A204.1 (cell line): ENCODE measurements at regions not wholly inside any gene's neighbourhood (a gene's known extent, or its start where the extent isn't known, plus 50 kb on each side); places are given as distances from the start of the nearest gene placed in this dataset.
"Not testable (repeated sequence)": the region's sequence is repeated elsewhere in the genome, so short reads cannot be mapped to it uniquely, and the experiment has no call there.

Experiments
- FAIRE-seq: peaks from 2 replicates; lab custom pipeline; 2012; peaks lifted over from hg19 to GRCh38; lab: Jason Lieb, UNC

DNA sequence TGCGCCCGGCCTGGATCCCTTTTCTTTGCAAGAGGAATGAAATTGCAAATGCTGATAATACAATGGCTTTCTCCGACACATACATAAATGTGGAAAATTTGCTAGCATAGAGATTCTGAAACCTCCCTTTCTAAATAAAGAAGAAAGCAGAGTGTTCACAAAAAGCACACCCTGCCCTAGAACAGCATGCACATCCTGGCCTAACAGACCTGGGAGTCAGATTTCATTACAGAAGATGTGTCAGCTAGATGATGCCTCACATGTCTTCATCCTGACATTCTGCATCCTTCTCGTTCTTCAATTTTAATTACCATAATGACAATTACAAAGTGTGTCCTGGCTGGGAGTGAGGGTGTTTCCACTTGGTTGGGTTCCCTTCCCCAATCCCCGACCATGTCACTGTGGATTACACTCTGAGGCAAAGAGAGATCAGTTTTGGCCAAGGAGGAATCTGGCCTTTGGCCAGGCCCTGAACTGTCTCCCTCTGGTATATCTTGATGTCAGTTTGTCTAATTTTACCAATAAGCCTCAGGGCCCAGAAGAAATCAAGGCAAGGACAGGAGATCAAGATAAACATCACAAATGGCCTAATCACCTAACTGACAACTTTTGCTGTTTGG is 104.9 kb upstream of the SPATA12 start:
- FAIRE-seq: no peak

DNA sequence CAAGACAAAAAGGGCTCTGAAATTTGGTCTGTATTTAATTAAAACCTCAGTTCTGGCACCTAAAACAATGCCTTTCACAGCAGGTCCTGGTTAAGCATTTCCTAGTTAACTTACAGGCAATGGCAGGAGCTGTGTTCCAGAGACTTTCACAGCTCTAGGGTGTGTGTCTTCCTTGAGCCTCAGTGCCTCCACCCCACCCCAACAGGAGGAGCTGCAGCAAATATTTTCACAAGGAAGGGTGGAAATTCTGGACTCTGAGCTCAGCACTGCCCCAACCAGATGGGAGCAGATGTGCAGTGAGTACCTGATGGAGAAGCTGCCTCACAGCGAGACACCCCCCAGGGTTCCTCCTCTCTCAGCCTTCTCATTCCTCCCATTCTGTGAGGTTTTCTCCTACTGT is 106.3 kb upstream of the SPATA12 start:
- FAIRE-seq: no peak

GRCh38 chr3:56952846-56953245 is 107.6 kb upstream of the SPATA12 start:
- FAIRE-seq: no peak

- no peak for FAIRE-seq
Observed at GRCh38 chr3:56952061-56952460, 108.4 kb upstream of the SPATA12 start.

- FAIRE-seq: no peak
Observed at GRCh38 chr3:56951366-56951765, 109.1 kb upstream of the SPATA12 start.

GRCh38 chr3:56945378-56945777 is 115.1 kb upstream of the SPATA12 start:
- FAIRE-seq: not testable (repeated sequence)

GRCh38 chr3:56942523-56942922 is 117.9 kb upstream of the SPATA12 start:
- no peak for FAIRE-seq

- no peak for FAIRE-seq
Observed at GRCh38 chr3:56940976-56941375, 119.5 kb upstream of the SPATA12 start.

- FAIRE-seq: no peak
Observed at GRCh38 chr3:56940321-56940720, 120.1 kb upstream of the SPATA12 start.

- FAIRE-seq: no peak
Observed at GRCh38 chr3:56939834-56940233, 120.6 kb upstream of the SPATA12 start.

DNA sequence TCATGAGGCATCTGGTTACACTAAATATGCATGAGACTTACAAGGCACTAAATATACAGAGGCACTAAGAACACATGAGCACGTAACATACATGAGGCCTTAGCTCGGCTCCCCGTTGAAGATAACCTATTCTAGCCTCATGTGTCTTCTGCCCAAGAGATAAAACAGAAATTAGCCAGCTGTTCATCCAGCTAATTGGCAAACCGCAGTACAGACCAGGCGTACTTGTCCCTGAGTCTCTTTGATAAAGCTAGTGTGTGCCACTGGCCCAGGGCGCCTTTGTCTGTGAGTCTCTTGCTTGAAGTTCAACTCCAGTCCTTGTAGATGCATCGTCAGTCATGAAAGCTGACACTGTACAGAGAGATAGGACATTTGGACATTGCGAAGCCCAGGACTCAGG is 121.9 kb upstream of the SPATA12 start:
- no peak for FAIRE-seq

DNA sequence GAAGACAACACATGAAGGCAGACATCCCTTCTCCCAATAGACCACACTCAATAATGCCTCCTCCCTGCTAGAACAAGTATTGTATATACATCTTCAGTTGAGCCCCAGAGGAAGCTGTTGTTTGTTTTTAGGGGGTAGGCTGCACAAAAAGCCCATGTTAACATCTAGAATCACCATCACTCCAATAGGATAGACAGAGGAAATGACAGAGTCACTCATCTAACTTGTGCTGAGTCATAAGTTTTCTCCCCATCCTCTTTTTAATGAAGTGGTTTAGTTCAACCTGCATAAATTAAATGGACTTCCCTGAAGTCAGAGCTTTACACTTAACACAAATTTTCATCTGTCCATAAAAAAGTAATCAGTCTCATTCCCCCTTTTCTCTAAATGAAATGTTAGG is 122.9 kb upstream of the SPATA12 start:
- FAIRE-seq: no peak

- FAIRE-seq: no peak
Observed at GRCh38 chr3:56935811-56936210, 124.7 kb upstream of the SPATA12 start.

GRCh38 chr3:56934481-56934880 is 126.0 kb upstream of the SPATA12 start:
- FAIRE-seq: not testable (repeated sequence)

GRCh38 chr3:56933803-56934202 is 126.7 kb upstream of the SPATA12 start:
- FAIRE-seq: no peak

- no peak for FAIRE-seq
Observed at GRCh38 chr3:56932866-56933265, 127.6 kb upstream of the SPATA12 start.

- no peak for FAIRE-seq
Observed at GRCh38 chr3:56931836-56932235, 128.6 kb upstream of the SPATA12 start.

GRCh38 chr3:56930706-56931105 is 129.0 kb upstream of the ARHGEF3 start:
- no peak for FAIRE-seq

- no peak for FAIRE-seq
Observed at GRCh38 chr3:56929809-56930615, 128.3 kb upstream of the ARHGEF3 start.

DNA sequence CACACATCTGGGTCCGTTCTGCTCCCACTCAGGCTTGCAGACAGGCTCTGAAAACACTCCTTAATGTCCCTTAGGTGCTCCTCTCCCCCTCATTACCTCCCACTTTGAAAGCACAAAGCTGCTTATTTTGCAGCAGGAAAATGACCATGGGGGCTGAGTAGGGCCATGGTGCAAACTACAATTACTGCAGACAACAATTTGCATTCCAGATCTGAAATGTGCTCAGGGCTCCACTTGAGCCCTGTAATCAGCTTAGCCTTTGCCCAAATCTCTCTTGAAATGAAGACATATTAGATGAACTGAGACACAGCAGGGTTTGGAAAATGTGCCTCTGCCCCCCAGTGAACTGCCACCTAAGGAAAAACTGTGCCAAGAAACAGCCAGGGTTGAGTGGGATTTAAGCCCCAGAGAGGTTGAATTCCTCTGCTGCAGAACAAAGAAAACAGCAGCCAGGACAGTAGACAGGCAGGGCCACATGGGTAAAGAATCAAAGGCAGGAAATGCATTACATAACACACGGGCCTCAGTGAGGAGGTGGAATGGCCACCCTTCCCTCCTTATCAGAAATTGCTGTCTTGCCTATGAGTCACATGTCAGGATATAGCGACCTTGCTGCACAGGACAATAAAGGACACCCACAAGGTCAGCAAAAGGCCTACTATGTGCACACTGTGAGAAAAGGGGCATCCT is 126.8 kb upstream of the ARHGEF3 start:
- FAIRE-seq: no peak

DNA sequence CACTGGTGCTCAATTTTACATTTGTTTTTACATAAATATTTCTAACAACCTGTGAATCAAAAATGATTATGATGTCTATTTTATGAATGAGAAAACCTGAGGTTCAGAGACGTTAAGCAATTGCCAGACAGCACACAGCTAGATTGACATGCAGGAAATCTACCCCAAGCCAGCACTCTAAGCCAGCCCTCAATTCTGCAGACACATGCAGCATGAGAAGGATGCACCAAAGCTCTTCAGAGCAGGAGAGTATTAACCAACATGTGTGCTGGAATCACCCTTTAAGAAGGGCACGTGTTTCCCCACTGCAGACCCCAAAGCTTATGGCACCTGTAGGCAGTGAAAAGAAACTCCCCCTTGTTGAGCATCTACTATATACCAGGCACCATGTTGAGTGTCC is 126.1 kb upstream of the ARHGEF3 start:
- no peak for FAIRE-seq

- no peak for FAIRE-seq
Observed at GRCh38 chr3:56926947-56927282, 125.2 kb upstream of the ARHGEF3 start.

- no peak for FAIRE-seq
Observed at GRCh38 chr3:56926243-56926946, 124.6 kb upstream of the ARHGEF3 start.
